Mesenchymal stem cell (in vitro differentiated cells and primary cell): ENCODE measurements at regions not wholly inside any gene's neighbourhood (a gene's known extent, or its start where the extent isn't known, plus 50 kb on each side); places are given as distances from the start of the nearest gene placed in this dataset.

Source experiments
- DNase-seq: peaks from one replicate; pipeline ENCODE4 v3.0.0-alpha.2; 2013
- H2AFZ ChIP-seq: one replicate; pipeline ENCODE4 v1.6.1; 2013; ENCODE audit warnings: low read depth, mild to moderate bottlenecking, control low read depth, inconsistent platforms, low read length, moderate library complexity
- H2AK5ac ChIP-seq: 2 replicates; pipeline ENCODE4 v1.6.1; 2013; ENCODE audit warnings: low read length, moderate library complexity, mild to moderate bottlenecking, inconsistent platforms; ENCODE audit not compliant: severe bottlenecking
- H2BK120ac ChIP-seq: one replicate; pipeline ENCODE4 v1.6.1; 2013; ENCODE audit warnings: low read depth, mild to moderate bottlenecking, inconsistent platforms, low read length, moderate library complexity
- H2BK12ac ChIP-seq, 2 experiments: one replicate each; pipeline ENCODE4 v1.6.1; 2013; ENCODE audit warnings: inconsistent platforms in 2 of 2, low read length in 2 of 2, mild to moderate bottlenecking in 2 of 2, moderate library complexity in 2 of 2, control low read depth in 1 of 2
- H2BK15ac ChIP-seq: one replicate; pipeline ENCODE4 v1.6.1; 2013; ENCODE audit warnings: mild to moderate bottlenecking, low read depth, inconsistent platforms; ENCODE audit not compliant: poor library complexity, severe bottlenecking
- H2BK5ac ChIP-seq: 2 replicates; pipeline ENCODE4 v1.6.1; 2013; ENCODE audit warnings: low read depth, mild to moderate bottlenecking, low read length, control low read depth, inconsistent platforms; ENCODE audit not compliant: poor library complexity, severe bottlenecking
- H3K14ac ChIP-seq, 2 experiments: one replicate each; pipeline ENCODE4 v1.6.1; 2013; ENCODE audit warnings: inconsistent platforms in 2 of 2, low read length in 2 of 2, control low read depth in 1 of 2, mild to moderate bottlenecking in 1 of 2, moderate library complexity in 1 of 2
- H3K18ac ChIP-seq, 2 experiments: one replicate each; pipeline ENCODE4 v1.6.1; 2013; ENCODE audit warnings: inconsistent platforms in 2 of 2, low read length in 2 of 2, control low read depth in 1 of 2, low read depth in 1 of 2, mild to moderate bottlenecking in 1 of 2
- H3K23ac ChIP-seq, 2 experiments: one replicate each; pipeline ENCODE4 v1.6.1; 2013; ENCODE audit warnings: inconsistent platforms in 2 of 2, low read length in 2 of 2, mild to moderate bottlenecking in 2 of 2, moderate library complexity in 2 of 2, control low read depth in 1 of 2
- H3K27ac ChIP-seq: 2 replicates; pipeline ENCODE4 v1.5.1; 2013; ENCODE audit warnings: mild to moderate bottlenecking, moderate library complexity, low read length, control low read depth, inconsistent platforms; ENCODE audit not compliant: poor library complexity, severe bottlenecking
- H3K27me3 ChIP-seq, 2 experiments: 2 replicates each; pipeline versions ENCODE4 v1.6.1 to v1.7.0; 2013; ENCODE audit warnings: low read length in 2 of 2, mild to moderate bottlenecking in 2 of 2, moderate library complexity in 2 of 2, control low read depth in 1 of 2, inconsistent platforms in 1 of 2; ENCODE audit not compliant: control insufficient read depth in 1 of 2, insufficient read depth in 1 of 2
- H3K36me3 ChIP-seq, 2 experiments: 2 replicates each; pipeline versions ENCODE4 v1.6.1 to v1.7.0; 2013; ENCODE audit warnings: low read length in 2 of 2, control low read depth in 1 of 2, inconsistent platforms in 1 of 2, low read depth in 1 of 2, mild to moderate bottlenecking in 1 of 2; ENCODE audit not compliant: insufficient read depth in 2 of 2, control insufficient read depth in 1 of 2
- H3K4ac ChIP-seq, 2 experiments: one replicate each; pipeline ENCODE4 v1.6.1; 2013; ENCODE audit warnings: inconsistent platforms in 2 of 2, low read length in 2 of 2, mild to moderate bottlenecking in 2 of 2, moderate library complexity in 2 of 2, control low read depth in 1 of 2, low read depth in 1 of 2
- H3K4me1 ChIP-seq: 2 replicates; pipeline ENCODE4 v1.6.1; 2013; ENCODE audit warnings: low read depth, low read length, control low read depth; ENCODE audit not compliant: control insufficient read depth, insufficient read depth
- H3K4me2 ChIP-seq: 2 replicates; pipeline ENCODE4 v1.6.1; 2013; ENCODE audit warnings: low read length, mild to moderate bottlenecking, inconsistent platforms; ENCODE audit not compliant: poor library complexity, severe bottlenecking
- H3K4me3 ChIP-seq, 2 experiments: 2 replicates each; pipeline versions ENCODE4 v1.5.1 to v1.7.0; 2013; ENCODE audit warnings: low read length in 2 of 2, mild to moderate bottlenecking in 2 of 2, control low read depth in 1 of 2, low read depth in 1 of 2; ENCODE audit not compliant: insufficient read depth in 1 of 2
- H3K79me1 ChIP-seq: replicated peaks from 2 replicates; pipeline ENCODE4 v1.6.1; 2013; ENCODE audit warnings: mild to moderate bottlenecking, control low read depth, low read length, inconsistent platforms; ENCODE audit not compliant: poor library complexity, severe bottlenecking
- H3K9ac ChIP-seq: 2 replicates; pipeline ENCODE4 v1.7.0; 2013; ENCODE audit warnings: mild to moderate bottlenecking, low read length, moderate library complexity
- H3K9me3 ChIP-seq: 2 replicates; pipeline ENCODE4 v1.7.0; 2013; ENCODE audit warnings: mild to moderate bottlenecking, low read length; ENCODE audit not compliant: control insufficient read depth
- H4K8ac ChIP-seq: one replicate; pipeline ENCODE4 v1.6.1; 2013; ENCODE audit warnings: inconsistent platforms, mild to moderate bottlenecking, low read length, moderate library complexity
- H4K91ac ChIP-seq: one replicate; pipeline ENCODE4 v1.6.1; 2013; ENCODE audit warnings: mild to moderate bottlenecking, low read length, inconsistent platforms
- WGBS: methylation state at CpG from one replicate; pipeline ENCODE4 v1.1.7; 2013; ENCODE audit warnings: mixed read lengths; 5-methylcytosine and 5-hydroxymethylcytosine counted together

DNA sequence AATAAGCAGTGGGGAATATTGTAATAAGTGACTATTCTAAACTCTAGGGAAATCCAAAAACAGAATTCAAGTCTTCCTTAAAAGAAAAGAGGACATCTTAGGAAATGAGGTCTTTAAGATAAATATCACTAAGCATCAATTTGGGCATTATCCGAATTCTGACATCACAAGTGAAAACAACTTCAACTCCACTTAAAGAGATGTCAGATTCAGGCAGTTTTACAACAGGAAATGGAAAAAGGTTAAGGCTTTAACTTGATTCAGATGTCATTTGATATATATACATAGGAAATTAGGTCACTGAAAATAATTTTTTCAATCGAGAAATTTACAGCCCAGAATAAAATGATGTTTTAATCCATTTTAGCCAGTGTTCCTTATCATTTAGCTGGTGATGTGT, 435.4 kb downstream of the SETD4 start:
- peaks cover 2% of the 10 kb centered on the region for H3K4me1 ChIP-seq
- H3K4ac ChIP-seq = no peak overlapping the region
- H2BK5ac ChIP-seq = no peak overlapping the region
- H3K4me3 ChIP-seq = no peak overlapping the region
- 20% methylated on average over 1 of the region's 2 CpGs for WGBS
- no peak overlapping the region for H3K27ac ChIP-seq
- no peaks in the 10 kb centered on the region for H3K79me1 ChIP-seq
- no peaks in the 10 kb centered on the region for H3K9me3 ChIP-seq
- no peak overlapping the region for H4K8ac ChIP-seq
- H3K9ac ChIP-seq = no peak overlapping the region
- H4K91ac ChIP-seq = no peak overlapping the region
- H3K36me3 ChIP-seq = no peaks in the 10 kb centered on the region
- H3K14ac ChIP-seq = no peak overlapping the region
- no peak overlapping the region for H3K4me2 ChIP-seq
- H2AFZ ChIP-seq = no peak overlapping the region
- H2BK120ac ChIP-seq = no peak overlapping the region
- no peak overlapping the region for H2BK15ac ChIP-seq
- no peaks in the 10 kb centered on the region for H3K27me3 ChIP-seq
- no peak for DNase-seq
- no peak overlapping the region for H2AK5ac ChIP-seq
- H3K18ac ChIP-seq = no peak overlapping the region
- H2BK12ac ChIP-seq = no peak overlapping the region
- H3K23ac ChIP-seq = no peak overlapping the region

DNA sequence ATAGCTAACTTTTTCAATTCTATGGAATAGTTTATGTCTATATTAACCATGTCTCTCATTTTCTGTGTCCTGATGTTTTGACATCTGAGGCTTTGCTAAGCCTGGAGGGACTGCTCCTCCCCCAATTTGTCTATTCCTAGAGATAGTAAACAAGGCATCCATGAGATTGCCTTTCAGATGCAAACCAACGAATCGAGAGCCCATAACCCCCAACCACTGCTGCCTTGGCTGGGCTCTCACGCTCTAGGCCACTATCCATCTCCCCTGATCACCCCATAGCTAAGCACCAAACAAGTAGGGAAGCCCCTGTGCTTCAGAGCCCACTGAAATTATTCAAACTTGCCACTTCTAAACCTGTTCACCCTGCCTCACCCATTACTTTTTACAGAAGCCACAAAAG, 437.7 kb downstream of the SETD4 start:
- H3K9ac ChIP-seq = no peak overlapping the region

DNA sequence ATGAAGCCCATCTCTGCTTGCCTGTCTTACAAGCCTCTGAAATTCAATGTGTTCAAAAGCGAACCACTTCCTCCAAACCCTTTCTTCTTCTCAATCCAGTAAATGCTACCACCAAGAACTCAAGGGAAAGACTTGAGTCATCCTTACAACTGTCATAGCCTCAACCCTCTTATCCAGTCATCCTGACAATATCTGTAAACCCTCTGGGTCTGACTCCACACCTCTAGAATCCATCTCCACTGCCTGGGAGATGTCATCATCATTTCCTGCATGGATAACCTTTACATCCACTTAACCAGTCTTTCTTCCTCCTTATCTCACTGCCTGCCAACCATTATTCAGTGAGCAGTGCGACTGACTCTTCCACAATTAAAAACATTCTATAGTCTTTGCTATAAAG, 441.1 kb downstream of the SETD4 start:
- Histone ChIP-seq H3K14ac (no peak overlapping the region), H3K18ac (no peak overlapping the region), H2AFZ (no peak overlapping the region), H2BK5ac (no peak overlapping the region), H3K4me2 (no peak overlapping the region), H3K4me1 (no peaks in the 10 kb centered on the region), H3K27ac (no peak overlapping the region), H4K8ac (no peak overlapping the region), H3K9me3 (no peaks in the 10 kb centered on the region), H3K79me1 (no peaks in the 10 kb centered on the region), H3K4me3 (no peak overlapping the region), H3K36me3 (no peaks in the 10 kb centered on the region), H4K91ac (no peak overlapping the region), H3K27me3 (no peaks in the 10 kb centered on the region), H3K23ac (no peak overlapping the region), H3K4ac (no peak overlapping the region), H2AK5ac (no peak overlapping the region), H3K9ac (peak overlapping the region; percentile 20), H2BK120ac (no peak overlapping the region), H2BK12ac (no peak overlapping the region), H2BK15ac (no peak overlapping the region)
- 49% methylated on average over 2 of the region's 2 CpGs for WGBS
- DNase-seq = peak; percentile 71

More for the DNA sequence above, 437.7 kb downstream of the SETD4 start:
- H2BK120ac ChIP-seq = no peak overlapping the region
- no peak overlapping the region for H3K18ac ChIP-seq
- no peak overlapping the region for H3K27ac ChIP-seq
- H3K4me2 ChIP-seq = no peak overlapping the region
- H3K4me3 ChIP-seq = no peak overlapping the region
- H2BK15ac ChIP-seq = no peak overlapping the region
- no peaks in the 10 kb centered on the region for H3K27me3 ChIP-seq
- H4K91ac ChIP-seq = no peak overlapping the region
- no peak overlapping the region for H3K14ac ChIP-seq
- H3K9me3 ChIP-seq = no peaks in the 10 kb centered on the region
- H4K8ac ChIP-seq = no peak overlapping the region
- H3K79me1 ChIP-seq = no peaks in the 10 kb centered on the region
- no peak overlapping the region for H2BK12ac ChIP-seq
- H3K4me1 ChIP-seq = no peaks in the 10 kb centered on the region
- DNase-seq = no peak
- no peak overlapping the region for H3K23ac ChIP-seq
- H3K36me3 ChIP-seq = no peaks in the 10 kb centered on the region
- no peak overlapping the region for H2AFZ ChIP-seq
- H2AK5ac ChIP-seq = no peak overlapping the region
- H3K4ac ChIP-seq = no peak overlapping the region
- 91% methylated on average over 3 of the region's 3 CpGs for WGBS
- H2BK5ac ChIP-seq = no peak overlapping the region

GRCh38 chr21:35617491-35617890, 442.8 kb downstream of the SETD4 start:
- H3K4me1 ChIP-seq = no peaks in the 10 kb centered on the region
- H3K79me1 ChIP-seq = no peaks in the 10 kb centered on the region
- no peaks in the 10 kb centered on the region for H3K9me3 ChIP-seq
- no peaks in the 10 kb centered on the region for H3K27me3 ChIP-seq
- no peaks in the 10 kb centered on the region for H3K36me3 ChIP-seq
- H3K23ac ChIP-seq = no peak overlapping the region
- no peak overlapping the region for H2BK15ac ChIP-seq
- H3K4me2 ChIP-seq = no peak overlapping the region
- no peak overlapping the region for H2AFZ ChIP-seq
- no peak for DNase-seq
- WGBS = 60% methylated on average over 1 of the region's 3 CpGs
- no peak overlapping the region for H2BK120ac ChIP-seq
- no peak overlapping the region for H3K14ac ChIP-seq
- H3K4ac ChIP-seq = no peak overlapping the region
- H3K9ac ChIP-seq = no peak overlapping the region
- H4K8ac ChIP-seq = no peak overlapping the region
- no peak overlapping the region for H4K91ac ChIP-seq
- H2BK12ac ChIP-seq = no peak overlapping the region
- H2AK5ac ChIP-seq = no peak overlapping the region
- no peak overlapping the region for H3K18ac ChIP-seq
- H3K27ac ChIP-seq = no peak overlapping the region
- H2BK5ac ChIP-seq = no peak overlapping the region
- H3K4me3 ChIP-seq = no peak overlapping the region
